ENCODE measurements at regions not wholly inside any gene's neighbourhood (a gene's known extent, or its start where the extent isn't known, plus 50 kb on each side); places are given as distances from the start of the nearest gene placed in this dataset.

DNA sequence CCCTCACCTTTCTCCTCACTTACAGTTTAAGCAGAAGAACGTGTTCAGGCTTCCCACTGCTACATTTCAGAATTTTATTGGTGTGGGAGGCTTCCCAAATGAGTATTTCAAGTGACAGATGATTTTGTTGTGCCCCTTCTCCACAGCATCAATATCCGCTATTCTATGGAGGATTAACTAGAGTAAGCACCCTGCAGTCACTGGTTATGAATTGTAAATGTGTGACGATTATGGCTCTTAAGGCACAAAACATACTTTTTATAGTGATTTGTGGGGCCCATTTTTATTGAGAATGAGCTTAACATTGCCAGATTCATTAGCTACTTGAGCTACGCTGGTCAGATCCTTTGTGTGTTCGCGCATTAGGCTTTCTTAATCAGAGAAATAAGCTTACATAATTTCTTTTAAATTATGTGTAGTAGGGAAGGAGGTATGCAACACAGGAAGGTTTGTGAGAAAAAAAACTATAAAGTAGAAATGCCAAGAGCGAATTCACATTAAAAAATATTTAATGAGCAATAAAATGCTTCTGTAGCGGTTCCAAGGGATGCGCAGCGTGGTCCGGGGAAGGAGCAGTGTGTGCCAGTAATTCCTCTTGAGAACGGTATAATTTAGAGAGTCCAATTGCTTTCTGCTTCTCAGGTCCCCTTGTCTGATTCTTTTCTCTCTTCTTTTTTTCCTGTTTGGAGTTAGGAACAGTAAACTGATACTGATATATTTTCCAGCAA lies 2380.4 kb downstream of the MAT2B start:
- no peak for DNase-seq (ENCODE audit: low read depth in 4 of 4, low spot score in 3 of 4)

DNA sequence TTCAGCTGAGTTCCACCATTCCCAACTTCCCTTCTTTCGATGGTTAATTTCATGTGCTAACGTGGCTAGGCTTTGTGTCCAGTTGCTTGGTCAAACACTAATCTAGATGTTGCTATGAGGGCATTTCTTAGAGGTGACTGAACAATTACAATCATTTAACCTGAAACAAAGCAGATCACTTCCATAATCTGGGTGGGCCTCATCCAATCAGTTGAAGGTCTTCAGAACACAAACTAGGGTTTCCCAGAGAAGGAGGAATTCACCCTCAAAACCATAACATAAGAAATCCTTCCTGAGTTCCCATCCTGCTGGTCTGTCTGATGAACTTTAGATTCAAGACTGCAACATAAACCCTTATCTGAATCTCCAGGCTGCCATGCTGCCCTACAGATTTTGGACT lies 2381.7 kb downstream of the MAT2B start:
- DNase-seq (ENCODE audit: low read depth in 4 of 4, low spot score in 3 of 4), result no peak

GRCh38 chr5:165892383-165892782 lies 2387.0 kb downstream of the MAT2B start:
- no peak for DNase-seq (ENCODE audit: low read depth in 4 of 4, low spot score in 3 of 4)

DNA sequence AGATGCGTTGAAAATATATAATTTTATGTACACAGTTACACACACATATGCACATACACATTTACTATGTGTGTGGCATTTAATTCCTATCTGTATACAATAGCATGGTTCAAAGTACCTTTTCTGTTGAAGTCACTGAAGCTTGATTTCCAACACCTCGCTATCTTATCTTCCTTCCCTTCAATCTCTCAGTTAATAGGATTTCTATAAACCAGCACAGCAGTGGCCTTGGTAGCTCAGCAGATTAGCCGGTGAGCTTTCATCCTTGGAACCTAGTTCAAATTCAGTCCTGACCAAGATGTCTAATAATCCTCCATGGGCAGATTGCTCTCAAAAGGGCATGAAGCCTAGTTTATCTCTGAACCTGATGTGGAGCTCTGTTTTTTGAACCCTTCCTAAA lies 2389.5 kb downstream of the MAT2B start:
- no peak for DNase-seq (ENCODE audit: low read depth in 4 of 4, low spot score in 3 of 4)

GRCh38 chr5:165903835-165904234 lies 2387.6 kb upstream of the WWC1 start:
- DNase-seq (ENCODE audit: low read depth in 4 of 4, low spot score in 3 of 4), result no peak

DNA sequence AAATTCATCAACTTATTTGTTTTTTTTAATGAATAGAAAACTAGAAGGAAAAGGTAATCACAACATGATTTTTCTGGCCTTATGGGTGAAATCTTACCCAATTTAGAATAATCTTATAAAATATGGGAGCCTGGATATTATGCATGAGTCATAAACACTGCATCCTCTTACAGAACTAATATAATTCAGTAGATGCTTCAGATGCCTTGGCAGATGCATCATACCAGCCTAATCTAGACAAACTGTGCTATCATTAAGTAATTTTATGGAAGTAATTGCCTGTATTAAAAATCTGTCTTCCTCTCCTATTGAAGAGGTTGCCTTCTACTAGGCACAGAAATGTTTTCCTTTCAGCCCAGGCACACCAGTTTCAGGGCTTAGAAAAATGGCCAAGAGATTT lies 2384.6 kb upstream of the WWC1 start:
- no peak for DNase-seq (ENCODE audit: low read depth in 4 of 4, low spot score in 3 of 4)

- DNase-seq (ENCODE audit: low read depth in 4 of 4, low spot score in 3 of 4), result no peak
Measured at GRCh38 chr5:165913059-165913458, 2378.4 kb upstream of the WWC1 start.

GRCh38 chr5:165914456-165914855 lies 2377.0 kb upstream of the WWC1 start:
- DNase-seq (ENCODE audit: low read depth in 4 of 4, low spot score in 3 of 4), result no peak

DNA sequence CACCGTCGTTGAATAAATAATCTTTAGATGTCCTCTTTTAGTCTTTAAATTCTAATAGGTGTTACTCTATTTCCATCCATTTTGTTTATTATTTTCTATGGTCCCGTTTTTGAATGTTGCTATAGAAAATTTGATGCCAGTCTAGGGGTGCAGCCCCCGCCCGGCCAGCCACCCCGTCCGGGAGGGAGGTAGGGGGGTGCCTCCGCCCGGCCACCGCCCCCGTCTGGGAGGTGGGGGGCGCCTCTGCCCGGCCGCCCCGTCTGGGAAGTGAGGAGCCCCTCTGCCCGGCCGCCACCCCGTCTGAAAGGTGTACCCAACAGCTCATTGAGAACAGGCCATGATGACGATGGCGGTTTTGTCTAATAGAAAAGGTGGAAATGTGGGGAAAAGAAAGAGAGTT lies 2372.2 kb upstream of the WWC1 start:
- no peak for DNase-seq (ENCODE audit: low read depth in 4 of 4, low spot score in 3 of 4)

- no peak for DNase-seq (ENCODE audit: low read depth in 4 of 4, low spot score in 3 of 4)
Measured at GRCh38 chr5:165920655-165921054, 2370.8 kb upstream of the WWC1 start.

DNA sequence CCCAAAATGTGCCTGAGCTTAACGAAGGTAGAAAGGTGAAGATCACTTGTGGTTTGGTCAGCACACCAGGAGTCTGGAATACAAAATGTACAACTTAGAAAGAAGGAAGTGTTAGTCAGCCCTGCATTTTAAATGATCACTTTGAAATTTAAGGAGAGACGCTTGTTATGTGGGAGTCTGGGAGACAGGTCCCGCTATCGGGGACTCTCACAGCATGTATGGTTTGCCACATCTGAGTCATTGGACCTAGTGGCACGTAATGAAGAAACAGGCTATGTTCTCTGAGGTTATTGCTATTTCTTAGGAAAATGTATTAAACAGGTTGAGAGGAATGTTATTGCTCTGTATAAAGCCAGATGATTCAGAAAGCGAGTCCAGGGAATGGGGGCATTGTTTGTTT lies 2362.5 kb upstream of the WWC1 start:
- no peak for DNase-seq (ENCODE audit: low read depth in 4 of 4, low spot score in 3 of 4)

- DNase-seq (ENCODE audit: low read depth in 4 of 4, low spot score in 3 of 4), result no peak
Measured at GRCh38 chr5:165940541-165940940, 2350.9 kb upstream of the WWC1 start.

DNA sequence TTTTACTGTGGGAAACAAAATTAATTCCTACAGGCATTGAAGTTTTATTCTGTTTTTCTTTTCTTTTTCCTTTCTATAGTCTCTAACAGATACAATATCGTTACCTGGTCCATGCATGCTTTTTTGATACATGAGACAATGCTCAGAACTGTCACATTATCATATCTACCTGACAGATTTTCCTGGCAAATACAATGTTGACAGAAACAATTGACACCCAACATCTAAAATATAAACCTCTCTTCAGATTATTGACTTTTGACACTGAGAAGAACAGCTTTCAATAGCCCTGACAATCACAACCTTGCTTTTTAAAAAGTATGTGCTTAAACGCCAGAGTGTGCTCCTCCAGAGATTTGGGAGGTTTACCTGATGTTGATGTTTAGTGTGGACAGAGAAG lies 2334.6 kb upstream of the WWC1 start:
- DNase-seq (ENCODE audit: low read depth in 4 of 4, low spot score in 3 of 4), result no peak

DNA sequence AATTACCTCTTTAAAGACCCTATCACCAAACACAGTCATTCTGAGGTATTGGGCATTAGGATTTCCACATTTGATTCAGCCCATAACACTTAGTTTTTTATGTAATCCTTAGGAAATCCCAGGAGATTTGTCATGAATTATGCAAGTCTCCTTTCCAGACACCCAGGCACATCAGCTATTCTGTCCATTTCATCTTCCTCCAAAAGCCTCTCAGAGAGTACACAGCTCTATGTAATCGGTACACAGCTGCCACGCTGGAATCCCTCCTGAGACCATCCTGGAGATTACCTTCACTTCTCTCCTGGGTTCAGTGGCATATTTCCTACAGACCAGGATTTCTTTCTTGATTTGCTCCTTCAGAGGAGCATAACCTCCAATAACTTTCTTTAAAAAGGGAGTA lies 2309.8 kb upstream of the WWC1 start:
- no peak for DNase-seq (ENCODE audit: low read depth in 4 of 4, low spot score in 3 of 4)

GRCh38 chr5:165996201-165996875 lies 2295.1 kb upstream of the WWC1 start:
- DNase-seq (ENCODE audit: low read depth in 4 of 4, low spot score in 3 of 4), result no peak

- no peak for DNase-seq (ENCODE audit: low read depth in 4 of 4, low spot score in 3 of 4)
Measured at GRCh38 chr5:165999693-166000320, 2291.6 kb upstream of the WWC1 start.

- DNase-seq (ENCODE audit: low read depth in 4 of 4, low spot score in 3 of 4), result no peak
Measured at GRCh38 chr5:166004006-166004405, 2287.4 kb upstream of the WWC1 start.

DNA sequence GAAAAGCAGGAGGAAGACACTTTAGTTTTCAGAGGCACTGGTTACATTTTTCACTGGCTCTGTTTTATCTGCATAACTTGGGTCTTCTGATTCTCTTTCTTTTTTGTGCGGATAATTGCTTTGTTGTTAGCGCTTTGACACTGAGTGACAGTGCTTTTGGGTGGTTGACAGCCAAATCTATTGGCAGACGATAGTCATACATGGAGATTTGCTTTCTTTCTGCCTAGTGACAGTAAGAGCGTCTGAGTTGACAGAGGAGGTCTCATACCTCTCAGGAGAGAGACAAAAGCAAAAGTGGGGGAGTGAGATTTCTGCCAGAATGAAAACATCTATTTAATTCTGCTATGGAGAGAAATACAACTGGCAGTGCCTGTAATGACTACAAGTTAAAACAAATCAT lies 2278.0 kb upstream of the WWC1 start:
- no peak for DNase-seq (ENCODE audit: low read depth in 4 of 4, low spot score in 3 of 4)

DNA sequence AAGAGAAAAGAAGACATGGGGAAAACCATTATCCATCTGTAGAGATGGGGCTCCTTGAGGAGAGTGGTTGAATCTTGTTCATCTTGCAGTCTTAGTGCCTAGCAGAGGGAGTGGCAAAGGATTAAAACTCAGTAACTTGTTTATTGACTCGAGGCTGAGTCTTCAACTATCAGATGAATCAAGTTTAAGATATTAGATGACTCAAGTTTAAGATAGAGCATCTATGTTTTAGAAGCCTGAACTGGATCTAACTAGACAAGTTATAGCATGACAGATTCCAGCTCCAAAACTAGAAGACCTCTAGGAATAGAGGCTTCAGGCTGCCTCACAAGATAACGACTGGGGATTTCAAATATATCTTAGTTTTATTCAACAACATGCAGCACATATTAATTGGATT lies 2277.2 kb upstream of the WWC1 start:
- no peak for DNase-seq (ENCODE audit: low read depth in 4 of 4, low spot score in 3 of 4)

GRCh38 chr5:166018716-166019115 lies 2272.7 kb upstream of the WWC1 start:
- no peak for DNase-seq (ENCODE audit: low read depth in 4 of 4, low spot score in 3 of 4)

- no peak for DNase-seq (ENCODE audit: low read depth in 4 of 4, low spot score in 3 of 4)
Measured at GRCh38 chr5:166022065-166022464, 2269.4 kb upstream of the WWC1 start.

- DNase-seq (ENCODE audit: low read depth in 4 of 4, low spot score in 3 of 4), result no peak
Measured at GRCh38 chr5:166024970-166025369, 2266.5 kb upstream of the WWC1 start.
